GM21717 (cell line): ENCODE measurements at regions not wholly inside any gene's neighbourhood (a gene's known extent, or its start where the extent isn't known, plus 50 kb on each side); places are given as distances from the start of the nearest gene placed in this dataset.

Experiments used
- ATAC-seq: cut with Tn5 transposase; IDR thresholded peaks from one replicate; pipeline ENCODE4 v1.9.1; 2021; ENCODE audit warnings: mild to moderate bottlenecking, moderate library complexity; ENCODE audit not compliant: unreplicated experiment

DNA sequence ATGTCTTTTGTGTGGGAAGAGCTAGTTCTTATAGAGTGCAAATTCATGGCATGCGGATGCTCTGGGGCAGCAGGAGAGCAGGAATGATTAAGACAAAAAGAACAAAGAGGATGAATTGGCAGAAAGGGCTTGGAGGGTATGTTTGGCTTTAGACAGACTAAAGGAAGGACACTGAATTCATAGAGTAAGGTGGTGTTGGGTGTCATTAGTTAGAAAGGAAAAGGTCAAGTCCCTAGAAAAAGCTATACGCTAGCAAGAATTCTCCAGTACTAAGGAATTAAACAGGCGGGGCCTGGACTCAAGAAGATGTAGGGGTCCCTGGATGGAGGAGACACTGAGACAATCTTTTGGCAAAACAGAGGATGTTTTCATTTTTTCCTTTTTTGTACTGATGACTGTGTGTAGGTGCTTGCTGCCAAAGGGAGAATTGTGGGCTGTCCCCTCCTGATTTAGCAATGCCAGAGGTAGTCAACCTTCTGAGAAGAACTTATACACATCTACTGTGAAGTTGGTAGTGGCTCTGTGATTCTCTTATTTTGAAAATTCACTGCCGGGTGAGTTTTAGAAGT, 391.0 kb downstream of the SPRY1 start:
- ATAC-seq, result no peak

DNA sequence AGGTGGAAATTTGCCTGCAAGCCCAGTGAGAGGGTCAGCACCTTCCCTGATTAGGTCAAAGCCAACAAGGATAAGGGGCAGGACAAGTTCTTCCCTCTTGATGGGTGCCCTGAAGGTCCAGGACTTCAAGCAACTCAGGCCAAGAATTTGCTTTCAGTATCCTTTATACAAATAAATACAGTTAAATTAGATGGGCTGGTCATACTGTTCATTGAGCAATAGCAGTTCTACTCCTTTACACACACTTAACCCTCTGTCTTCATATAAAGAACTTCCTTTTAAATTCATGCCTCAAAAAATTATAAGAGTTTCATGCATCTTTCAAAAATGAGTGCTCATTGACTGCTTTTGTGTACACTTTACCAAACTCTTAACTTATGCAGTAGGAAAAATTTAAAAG, 392.0 kb downstream of the SPRY1 start:
- ATAC-seq, result no peak

DNA sequence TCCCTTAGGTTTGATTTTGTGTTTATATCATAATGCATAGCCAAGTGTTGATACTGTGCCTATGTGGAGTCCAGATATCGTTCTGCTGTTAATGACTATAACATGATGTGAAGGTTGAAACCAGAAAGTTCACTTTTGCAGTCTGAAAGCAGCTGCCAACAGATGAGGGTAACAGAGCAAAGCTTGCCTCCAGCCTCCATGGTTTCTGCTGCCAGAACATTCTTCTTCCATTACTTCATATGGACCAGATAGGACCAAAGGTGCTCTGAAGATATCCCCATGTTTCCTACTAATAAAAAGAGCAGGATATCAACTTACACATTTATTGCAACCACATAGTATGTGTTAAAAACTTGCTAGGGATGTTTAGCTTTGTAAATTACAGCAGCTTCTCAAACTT, 394.1 kb downstream of the SPRY1 start:
- no peak for ATAC-seq

DNA sequence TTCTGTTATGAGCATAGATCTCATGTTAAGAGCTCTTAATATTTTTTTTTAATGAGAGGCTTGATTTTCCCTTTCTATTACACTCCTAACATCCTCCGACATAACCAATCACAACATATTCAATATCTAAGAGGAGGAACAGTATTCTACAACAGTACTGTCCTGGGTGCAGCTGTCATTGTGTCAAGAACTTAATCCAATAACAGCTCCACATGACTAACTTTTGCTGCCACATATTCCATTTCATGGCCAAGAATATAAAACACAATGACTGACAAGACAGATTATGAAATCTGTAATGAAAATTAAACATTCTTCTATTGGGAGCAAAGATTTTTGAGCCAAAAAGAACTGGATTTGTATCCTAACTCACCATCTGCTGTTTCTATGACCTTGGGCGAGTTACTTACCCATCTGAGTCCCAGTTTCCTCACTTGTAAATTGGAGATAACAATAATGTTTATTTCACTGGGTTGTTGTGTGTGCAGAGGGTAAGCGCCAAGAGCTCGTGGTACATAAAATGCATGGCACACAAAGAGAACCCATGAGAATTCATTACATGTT, 405.6 kb downstream of the SPRY1 start:
- ATAC-seq, result no peak

DNA sequence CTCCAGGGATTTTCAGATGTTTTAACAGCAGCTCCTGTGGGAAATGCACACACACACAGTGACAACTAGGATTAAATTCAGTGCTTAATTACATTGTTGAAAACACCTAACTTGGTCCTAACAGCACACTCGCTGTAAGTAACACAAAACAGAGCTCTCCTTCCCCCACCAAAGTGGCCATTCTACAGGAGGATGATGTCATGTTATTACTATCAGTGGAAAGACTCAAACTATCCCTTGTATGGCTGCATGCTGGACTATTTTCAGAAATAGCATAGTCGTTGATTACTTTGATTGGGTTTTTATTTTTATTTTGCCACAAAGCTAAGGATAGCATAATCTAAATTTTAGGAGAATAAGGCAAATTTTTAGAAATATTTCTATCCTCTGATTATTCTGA, 406.3 kb downstream of the SPRY1 start:
- ATAC-seq, result no peak

DNA sequence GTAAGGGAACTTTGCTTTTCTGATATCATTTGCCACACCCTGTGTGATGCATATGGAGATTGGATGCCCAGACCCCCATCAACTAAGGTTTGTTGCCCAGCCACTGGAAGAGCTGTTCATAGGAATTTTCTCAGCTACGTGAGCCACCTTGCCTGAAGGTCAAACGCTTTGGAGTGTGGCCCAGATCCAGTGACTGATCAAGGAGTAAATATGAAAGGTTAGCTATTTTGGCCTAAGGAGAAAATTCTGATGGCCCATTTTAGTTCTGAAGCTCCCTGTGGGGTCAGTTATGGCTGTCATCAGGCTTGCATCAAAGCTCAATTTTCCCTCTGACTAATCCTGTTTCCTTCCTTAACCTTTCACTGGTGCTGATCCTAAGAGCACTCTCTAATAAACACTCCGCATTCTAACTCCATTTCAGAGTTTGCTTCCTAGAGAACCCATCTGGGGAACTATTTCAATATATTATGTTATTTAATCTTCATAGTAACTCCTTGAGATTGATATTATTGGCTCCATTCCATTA, 407.7 kb downstream of the SPRY1 start:
- no peak for ATAC-seq

DNA sequence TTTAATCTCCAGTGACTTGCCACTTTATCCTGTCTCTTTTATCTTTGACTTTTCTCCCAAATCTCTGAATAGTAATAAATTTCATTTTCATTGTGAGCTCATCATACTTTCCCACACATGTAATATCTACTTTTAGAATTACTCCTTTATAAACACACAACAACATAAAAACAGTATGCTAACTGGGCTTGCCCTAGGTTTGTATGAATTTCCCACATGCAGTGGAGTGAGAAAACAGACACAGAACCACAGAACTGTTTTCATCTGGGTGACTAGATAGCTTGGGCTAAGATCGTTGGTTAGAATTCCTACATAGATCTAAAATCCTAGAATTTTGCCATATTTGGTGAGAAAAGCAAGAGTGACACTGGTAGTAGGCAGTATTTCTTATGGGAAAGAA, 409.5 kb downstream of the SPRY1 start:
- no peak for ATAC-seq

DNA sequence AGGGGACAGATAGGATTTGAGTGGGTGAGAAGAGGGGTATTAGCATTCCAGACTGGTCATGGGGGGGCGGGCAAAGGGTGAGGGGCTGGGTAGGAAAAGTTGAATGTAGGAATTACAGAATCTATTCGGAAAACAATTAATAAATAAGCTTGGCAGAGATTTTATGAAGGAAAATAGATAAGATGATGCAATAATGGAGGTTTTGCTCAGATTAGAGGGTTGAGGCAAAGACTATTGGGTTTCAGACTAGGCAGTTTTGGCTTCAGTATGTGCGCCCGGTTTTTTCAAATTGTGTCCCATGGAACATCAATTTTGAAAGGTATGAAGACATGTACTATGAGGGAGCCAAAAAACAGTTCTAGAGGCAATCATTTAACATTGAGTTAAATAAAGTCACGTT, 410.6 kb downstream of the SPRY1 start:
- ATAC-seq, result no peak

DNA sequence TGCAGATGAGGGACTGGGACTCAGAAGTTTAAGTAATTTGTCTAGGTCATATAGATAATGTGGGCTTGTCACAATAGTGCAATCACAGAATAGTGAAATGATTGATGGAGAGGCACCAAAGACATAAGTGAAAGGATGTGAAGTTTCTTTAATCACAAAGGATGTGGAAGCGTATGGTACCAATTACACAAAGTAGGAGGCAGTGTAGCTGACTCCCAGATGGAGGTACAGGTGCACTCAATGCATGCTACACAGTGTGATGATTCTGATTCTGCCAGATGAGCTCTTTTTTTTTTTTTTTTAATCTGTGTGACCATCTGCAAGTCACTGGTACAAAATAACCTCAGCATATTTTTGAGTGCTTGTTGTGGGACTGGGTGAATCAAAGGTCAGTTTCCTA, 411.3 kb downstream of the SPRY1 start:
- no peak for ATAC-seq

DNA sequence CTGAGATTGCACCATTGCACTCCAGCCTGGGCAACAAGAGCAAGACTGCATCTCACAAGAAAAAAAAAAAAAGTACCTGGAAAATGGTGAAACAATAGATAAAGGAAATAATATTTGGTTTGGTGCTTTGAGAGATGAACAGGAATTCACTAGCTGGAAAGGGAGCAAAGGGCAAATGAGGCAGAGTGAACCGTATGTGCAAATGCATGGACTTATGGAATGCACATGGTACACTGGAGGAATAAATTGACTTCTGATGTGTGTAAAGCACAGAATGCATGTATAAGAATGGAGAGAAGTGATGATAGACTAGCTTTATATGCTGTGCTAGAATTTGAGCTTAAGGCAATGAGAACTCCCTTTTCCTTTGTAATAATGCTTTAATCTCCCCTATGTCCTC, 413.3 kb downstream of the SPRY1 start:
- no peak for ATAC-seq

DNA sequence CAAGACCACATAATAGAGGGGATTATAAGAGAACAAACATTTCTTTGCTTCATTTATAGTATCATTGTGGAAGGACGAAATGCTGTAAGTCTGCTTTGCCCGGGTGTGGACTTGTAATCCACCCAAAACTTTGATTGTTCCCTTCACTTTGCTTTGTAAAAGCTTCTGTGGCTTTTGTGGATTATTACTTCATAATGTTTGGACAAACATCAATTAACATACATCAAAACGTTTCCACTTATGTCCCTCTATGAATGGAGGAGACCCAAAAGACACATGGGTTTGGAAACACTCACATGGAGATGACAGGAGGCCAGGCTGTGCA, 415.4 kb downstream of the SPRY1 start:
- ATAC-seq, result no peak

DNA sequence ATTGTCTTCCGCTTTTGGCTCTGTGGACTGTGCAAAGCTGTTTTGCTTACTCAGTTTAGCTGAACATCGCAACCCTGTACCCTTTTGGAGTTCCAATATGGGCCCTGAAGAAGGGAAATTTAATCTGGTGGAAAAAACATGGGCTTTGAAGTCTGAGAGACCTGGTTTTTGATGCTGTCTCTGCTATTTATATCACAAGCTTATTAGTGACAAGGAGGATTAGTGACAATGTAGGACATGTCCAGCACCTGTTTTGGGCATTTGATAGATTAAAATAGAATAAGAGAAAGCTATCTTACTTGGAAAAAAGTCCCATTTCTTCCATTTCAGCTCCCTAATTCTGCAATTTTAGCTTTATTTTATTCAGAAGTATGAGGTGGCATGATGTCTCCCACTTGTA, 417.3 kb downstream of the SPRY1 start:
- no peak for ATAC-seq

DNA sequence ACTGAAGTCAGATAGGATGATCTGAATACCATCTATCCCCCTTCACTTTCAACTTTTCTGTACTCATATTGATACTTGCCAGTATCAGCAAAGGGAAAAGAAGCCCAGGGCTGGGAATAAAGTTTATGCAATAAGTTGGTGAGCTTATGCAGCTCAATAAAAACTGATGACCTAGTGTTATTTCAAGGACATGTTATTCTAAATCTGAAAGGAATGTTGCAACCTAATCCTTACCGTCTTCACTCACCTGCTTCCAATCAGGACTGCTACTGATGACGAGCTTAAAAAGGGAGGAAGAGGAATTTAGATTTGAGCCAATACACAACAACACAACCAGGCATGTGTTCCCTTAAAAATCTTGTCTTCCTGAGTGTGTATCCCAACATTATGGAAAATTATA, 419.9 kb downstream of the SPRY1 start:
- no peak for ATAC-seq

DNA sequence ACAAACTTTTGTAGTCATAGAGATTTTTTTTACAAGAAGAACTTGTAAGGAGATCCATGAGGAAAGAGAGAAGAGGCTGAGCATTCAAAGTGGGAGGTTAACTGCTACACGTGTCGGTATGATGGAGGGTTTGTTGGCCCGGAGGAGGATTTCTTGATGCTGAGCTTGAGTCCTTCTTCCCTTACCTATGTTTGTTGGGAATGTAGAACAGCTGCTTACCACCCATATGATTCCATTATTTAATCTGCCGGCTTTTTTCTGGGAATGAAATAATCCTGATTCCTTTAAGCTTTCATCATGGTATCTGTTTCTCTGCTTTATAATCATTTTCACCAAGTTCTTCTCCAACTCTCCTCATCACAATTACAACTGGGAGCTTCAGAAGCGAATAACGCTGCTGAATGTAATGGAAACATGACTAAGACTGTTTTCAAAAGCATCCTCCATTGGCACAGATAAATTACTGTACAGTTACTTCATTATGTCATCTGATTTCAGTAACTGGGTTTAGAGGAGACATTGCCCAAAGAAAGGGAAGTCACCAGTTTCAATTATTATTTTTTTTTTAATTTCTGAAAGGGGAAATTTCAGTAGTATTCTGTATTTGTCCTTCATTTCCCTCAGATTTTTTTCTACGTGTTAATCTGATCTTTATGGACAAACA, 420.6 kb downstream of the SPRY1 start:
- no peak for ATAC-seq

DNA sequence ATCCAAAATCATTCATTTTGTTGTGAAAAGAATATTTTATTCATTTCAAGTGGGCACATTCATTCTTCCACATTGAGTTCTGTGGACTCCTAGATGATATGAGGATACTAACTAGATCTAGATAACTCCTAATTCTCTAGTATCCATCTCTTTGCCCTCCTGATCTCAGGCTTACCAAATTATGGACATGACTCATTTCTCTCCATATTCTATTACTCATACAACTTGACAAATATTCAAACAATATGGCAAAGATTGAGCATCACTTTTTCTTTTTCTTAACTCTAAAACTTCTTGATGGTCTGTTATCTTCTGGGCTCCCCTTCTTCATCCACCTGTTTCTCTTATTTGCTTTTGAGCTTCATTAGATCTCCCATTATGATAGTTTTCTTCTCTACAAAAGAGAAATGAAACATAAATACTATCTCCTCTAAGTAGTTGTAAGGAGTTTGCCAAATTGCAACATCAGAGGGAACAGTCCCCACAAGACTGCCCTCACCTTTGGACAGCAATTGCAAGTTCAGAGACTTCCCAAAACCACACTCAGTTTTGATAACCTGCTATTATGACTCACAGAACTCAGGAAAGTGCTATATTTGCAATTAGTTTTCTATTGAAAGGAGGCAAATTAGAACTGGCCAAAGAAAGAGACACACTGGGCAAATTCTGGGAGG, 422.9 kb downstream of the SPRY1 start:
- ATAC-seq, result no peak

DNA sequence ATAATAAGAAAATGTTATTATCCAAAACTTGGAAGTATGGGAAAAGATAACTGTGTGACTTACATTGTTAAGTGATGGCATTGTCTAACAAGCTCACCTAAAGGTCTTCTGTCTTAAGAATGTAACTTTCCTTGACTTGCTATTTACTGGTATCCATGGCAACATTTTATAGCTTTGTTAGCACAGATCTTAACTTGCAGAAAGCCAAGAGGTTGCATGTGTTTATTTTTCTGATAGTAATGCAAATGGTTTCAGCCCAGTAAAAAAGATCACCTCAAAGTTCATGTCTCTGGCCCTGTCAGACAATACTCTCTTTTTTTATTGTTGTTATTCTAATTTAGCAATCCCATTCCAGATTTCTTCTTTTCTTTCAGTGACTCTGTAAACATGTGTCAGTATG, 425.3 kb downstream of the SPRY1 start:
- ATAC-seq, result no peak

DNA sequence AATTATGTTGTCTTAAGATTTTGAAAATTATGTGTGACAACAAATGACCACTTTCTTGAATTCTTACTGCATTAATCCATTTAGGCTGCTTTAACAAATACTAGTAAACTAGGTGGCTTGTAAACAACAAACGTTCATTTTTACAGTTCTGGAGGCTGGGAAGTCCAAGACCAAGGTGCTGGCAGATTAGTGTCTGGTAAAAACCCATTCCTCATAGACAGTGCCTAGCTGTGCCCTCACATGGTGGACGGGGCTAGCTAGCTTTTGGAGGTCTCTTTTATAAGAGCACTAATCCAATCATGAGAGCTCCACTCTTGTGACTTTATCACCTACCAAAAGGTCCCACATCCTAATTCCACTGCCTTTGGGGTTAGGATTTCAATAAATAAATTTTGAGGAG, 425.8 kb downstream of the SPRY1 start:
- no peak for ATAC-seq

DNA sequence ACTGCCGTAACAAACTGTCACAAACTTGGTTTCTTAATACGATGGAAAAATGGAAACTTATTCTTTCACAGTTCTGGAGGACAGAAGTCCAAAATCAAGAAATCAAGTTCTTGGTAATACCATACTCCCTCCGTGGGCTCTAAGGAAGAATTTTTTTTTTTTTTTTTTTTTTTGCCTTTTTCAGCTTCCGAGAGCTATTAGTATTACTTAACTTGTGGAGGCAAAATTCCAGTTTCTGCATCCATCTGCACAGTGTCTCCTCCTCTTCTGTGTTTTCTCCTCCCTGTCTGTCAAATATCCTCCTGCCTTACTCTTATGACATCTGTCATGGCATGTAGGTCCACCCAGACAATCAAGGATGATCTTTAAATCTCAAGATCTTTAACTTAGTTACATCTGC, 426.6 kb downstream of the SPRY1 start:
- no peak for ATAC-seq

DNA sequence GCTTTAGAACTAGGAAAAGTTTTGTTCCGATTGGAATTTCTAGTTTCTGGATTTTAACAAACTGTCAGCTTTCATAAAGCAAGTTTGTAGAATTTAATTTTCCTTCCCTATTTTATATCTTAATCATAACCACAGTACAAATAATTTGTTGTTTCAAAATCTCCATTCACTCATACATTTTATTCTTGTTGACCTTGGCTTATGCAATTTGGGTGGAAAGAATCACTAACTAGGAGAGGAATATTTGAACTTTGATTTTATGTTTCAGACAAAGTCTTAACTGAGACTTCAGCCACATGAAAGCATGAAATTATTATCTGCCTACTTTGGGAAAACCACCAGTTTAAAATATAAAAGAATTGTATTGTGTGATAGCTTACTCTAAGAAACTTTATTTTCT, 427.9 kb downstream of the SPRY1 start:
- no peak for ATAC-seq

DNA sequence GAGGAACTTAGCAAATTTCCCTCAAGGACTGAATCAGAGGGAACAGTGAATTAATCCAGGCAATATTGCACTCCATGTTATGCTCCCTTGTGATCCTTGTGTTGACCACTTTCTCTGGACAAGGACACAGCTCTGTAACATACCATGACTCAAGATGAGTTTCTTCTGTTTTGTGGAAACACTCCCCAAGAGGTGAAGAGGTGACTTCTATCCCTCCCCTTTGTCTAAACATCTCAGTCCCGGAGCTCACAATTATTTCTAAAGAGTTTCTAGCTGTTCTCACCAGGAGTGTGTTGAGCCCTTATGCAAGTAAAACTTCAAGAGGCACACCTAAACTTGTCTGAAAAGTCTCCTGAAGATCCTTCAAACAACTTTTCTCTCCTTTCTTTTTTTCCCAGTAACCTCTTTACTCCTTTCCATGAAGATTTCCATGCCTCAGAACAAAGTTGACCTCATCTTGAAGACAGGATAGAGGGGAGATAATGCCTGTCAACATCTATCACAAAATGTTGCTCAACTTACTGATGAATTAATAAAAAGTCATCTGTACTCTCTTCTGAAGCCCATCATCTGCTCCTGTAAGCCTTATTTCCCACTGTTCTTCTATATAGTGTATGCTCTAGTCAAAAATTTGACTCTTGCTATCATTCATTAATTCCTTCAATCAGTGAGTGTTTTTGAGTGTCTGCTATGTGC, 429.1 kb downstream of the SPRY1 start:
- no peak for ATAC-seq

DNA sequence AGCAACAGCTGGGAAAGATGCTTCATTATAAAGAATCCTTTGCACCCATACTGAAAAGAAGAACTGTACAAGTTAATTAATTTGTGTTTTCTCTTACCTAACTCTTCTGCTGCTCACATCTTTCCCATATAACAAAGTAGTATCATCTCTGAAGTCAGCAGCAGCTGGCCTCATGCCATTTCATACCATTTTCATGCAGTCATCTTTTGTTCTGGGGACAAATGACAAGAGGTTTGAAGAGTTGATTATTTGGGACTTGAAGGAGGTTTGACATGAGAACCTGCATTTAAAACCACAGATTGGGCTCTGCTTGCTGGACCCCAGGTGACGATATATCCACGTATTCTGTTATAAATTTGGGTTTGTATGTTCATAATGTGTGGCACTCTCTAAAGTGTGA, 430.3 kb downstream of the SPRY1 start:
- no peak for ATAC-seq

DNA sequence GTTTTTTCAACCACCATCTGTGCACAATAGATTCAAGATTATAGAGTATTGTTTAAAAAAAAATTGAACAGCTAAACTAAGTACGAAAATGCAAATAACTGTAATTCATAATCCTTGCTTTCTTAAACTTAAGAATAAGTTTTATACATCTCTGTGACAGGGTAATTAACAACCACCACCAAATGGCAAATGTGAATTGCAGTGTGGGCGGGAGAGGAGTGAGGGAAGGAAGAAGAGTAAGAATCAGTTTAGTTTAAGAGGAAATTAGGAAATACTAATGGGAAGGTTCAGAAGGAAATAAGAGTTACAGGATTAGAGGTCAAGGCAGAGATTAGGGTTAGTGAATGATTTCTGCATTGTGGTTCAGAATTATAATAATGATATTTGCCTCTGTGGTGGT, 430.9 kb downstream of the SPRY1 start:
- ATAC-seq, result no peak
